ENCODE measurements at regions not wholly inside any gene's neighbourhood (a gene's known extent, or its start where the extent isn't known, plus 50 kb on each side); places are given as distances from the start of the nearest gene placed in this dataset.
"Not testable (repeated sequence)": the region's sequence is repeated elsewhere in the genome, so short reads cannot be mapped to it uniquely, and the experiment has no call there.

- not testable (repeated sequence) for TF ChIP-seq FOXS1 (CRISPR knock-in tag; IDR thresholded peaks at IDR 0.05); CTCF (IDR thresholded peaks at IDR 0.05); HOXA7 (CRISPR knock-in tag; IDR thresholded peaks at IDR 0.05); RCOR1 (IDR thresholded peaks at IDR 0.05; ENCODE audit: low read depth, low read length); TP53 (CRISPR knock-in tag; IDR thresholded peaks at IDR 0.05); CHD2 (IDR thresholded peaks at IDR 0.05; ENCODE audit: low read length, partially characterized antibody); EP300 (IDR thresholded peaks at IDR 0.05); KDM1A (IDR thresholded peaks at IDR 0.05; ENCODE audit: low read depth); BHLHE40 (IDR thresholded peaks at IDR 0.05; ENCODE audit: low read depth, low read length); MAX (IDR thresholded peaks at IDR 0.05); SMC3 (IDR thresholded peaks at IDR 0.05)
Observed at GRCh38 chr9:97089361-97089760, 50.4 kb upstream of the CTSV start.
